D721Med (cell line): ENCODE measurements at regions not wholly inside any gene's neighbourhood (a gene's known extent, or its start where the extent isn't known, plus 50 kb on each side); places are given as distances from the start of the nearest gene placed in this dataset.

Experiments used
- DNase-seq: peaks from one replicate; pipeline ENCODE4 v3.0.0; 2011; ENCODE audit warnings: low spot score; ENCODE audit not compliant: insufficient read length
- FAIRE-seq: peaks from 2 replicates; lab custom pipeline; 2011; peaks lifted over from hg19 to GRCh38; lab: Jason Lieb, UNC
- TF ChIP-seq, protein P1 (sequence below): IDR thresholded peaks from 2 replicates; pipeline ENCODE4 v1.5.1; 2012; ENCODE audit warnings: mild to moderate bottlenecking, control low read depth; ENCODE audit not compliant: insufficient read depth; ENCODE audit errors: missing control alignments

GRCh38 chr11:115625502-115625901 is 121.3 kb upstream of the CADM1 start:
- TF ChIP-seq, protein P1, sequence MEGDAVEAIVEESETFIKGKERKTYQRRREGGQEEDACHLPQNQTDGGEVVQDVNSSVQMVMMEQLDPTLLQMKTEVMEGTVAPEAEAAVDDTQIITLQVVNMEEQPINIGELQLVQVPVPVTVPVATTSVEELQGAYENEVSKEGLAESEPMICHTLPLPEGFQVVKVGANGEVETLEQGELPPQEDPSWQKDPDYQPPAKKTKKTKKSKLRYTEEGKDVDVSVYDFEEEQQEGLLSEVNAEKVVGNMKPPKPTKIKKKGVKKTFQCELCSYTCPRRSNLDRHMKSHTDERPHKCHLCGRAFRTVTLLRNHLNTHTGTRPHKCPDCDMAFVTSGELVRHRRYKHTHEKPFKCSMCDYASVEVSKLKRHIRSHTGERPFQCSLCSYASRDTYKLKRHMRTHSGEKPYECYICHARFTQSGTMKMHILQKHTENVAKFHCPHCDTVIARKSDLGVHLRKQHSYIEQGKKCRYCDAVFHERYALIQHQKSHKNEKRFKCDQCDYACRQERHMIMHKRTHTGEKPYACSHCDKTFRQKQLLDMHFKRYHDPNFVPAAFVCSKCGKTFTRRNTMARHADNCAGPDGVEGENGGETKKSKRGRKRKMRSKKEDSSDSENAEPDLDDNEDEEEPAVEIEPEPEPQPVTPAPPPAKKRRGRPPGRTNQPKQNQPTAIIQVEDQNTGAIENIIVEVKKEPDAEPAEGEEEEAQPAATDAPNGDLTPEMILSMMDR, result no peak
- DNase-seq (no peak), FAIRE-seq (no peak)

GRCh38 chr11:115624065-115624464 is 119.8 kb upstream of the CADM1 start:
- TF ChIP-seq, protein P1, result no peak
- FAIRE-seq (no peak), DNase-seq (no peak)

DNA sequence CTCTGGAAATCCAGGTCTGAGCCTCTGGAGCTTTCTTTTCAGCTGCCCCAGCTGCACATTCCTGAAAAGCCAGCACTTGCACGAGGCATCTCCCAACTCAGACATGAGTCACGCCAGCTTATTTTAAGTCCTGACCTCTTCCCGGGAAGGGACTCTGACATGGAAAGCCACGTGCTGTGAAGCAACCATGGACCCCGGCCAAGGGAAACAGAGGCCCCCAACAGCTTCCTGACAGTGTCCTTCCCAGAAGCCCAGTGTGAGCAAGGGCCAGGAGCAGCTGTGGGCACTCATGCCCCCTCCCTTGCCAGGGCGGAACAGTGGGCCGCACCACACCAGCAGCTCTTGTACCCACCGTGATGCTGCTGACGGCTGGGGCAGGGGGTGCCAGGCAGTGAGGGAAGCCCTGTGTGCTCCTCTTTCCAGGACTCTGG is 118.8 kb upstream of the CADM1 start:
- no peak for FAIRE-seq
- TF ChIP-seq, protein P1, result no peak
- DNase-seq, result no peak

- DNase-seq, result no peak
- TF ChIP-seq, protein P1, result no peak
- FAIRE-seq, result no peak
Observed at GRCh38 chr11:115618428-115618827, 114.2 kb upstream of the CADM1 start.

GRCh38 chr11:115617767-115618166 is 113.6 kb upstream of the CADM1 start:
- TF ChIP-seq, protein P1, result no peak
- DNase-seq, result no peak
- FAIRE-seq, result no peak

GRCh38 chr11:115616971-115617370 is 112.8 kb upstream of the CADM1 start:
- TF ChIP-seq, protein P1, result no peak
- DNase-seq, result no peak
- no peak for FAIRE-seq

GRCh38 chr11:115613986-115614632 is 109.9 kb upstream of the CADM1 start:
- DNase-seq (no peak), FAIRE-seq (no peak)
- TF ChIP-seq, protein P1, result no peak
